ENCODE measurements at regions not wholly inside any gene's neighbourhood (a gene's known extent, or its start where the extent isn't known, plus 50 kb on each side); places are given as distances from the start of the nearest gene placed in this dataset.

DNA sequence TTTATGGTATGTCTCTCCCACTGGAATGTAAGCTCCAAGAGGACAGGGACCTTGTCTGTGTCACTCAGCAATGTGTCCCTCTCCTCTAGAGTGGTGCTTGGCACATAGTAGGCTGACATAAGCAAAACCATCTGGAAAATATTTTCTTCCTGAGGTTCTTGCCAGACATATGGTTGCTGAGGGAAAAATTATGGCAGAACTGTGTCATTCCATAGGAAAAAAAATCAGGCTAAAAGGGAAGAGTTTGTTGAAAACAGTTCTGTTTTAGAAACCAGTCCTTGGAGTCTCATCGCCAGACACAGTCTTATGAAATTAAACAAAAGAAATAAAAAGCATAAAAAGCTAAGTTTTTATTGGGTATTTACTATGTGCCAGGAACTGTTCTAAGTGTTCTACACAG, 60.9 kb downstream of the RTL9 start:
- H3K27ac ChIP-seq = no peak overlapping the region
- TF ChIP-seq, protein P1, sequence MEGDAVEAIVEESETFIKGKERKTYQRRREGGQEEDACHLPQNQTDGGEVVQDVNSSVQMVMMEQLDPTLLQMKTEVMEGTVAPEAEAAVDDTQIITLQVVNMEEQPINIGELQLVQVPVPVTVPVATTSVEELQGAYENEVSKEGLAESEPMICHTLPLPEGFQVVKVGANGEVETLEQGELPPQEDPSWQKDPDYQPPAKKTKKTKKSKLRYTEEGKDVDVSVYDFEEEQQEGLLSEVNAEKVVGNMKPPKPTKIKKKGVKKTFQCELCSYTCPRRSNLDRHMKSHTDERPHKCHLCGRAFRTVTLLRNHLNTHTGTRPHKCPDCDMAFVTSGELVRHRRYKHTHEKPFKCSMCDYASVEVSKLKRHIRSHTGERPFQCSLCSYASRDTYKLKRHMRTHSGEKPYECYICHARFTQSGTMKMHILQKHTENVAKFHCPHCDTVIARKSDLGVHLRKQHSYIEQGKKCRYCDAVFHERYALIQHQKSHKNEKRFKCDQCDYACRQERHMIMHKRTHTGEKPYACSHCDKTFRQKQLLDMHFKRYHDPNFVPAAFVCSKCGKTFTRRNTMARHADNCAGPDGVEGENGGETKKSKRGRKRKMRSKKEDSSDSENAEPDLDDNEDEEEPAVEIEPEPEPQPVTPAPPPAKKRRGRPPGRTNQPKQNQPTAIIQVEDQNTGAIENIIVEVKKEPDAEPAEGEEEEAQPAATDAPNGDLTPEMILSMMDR (IDR thresholded peaks at IDR 0.05) = no peak
- no peaks in the 10 kb centered on the region for H3K36me3 ChIP-seq
- H3K27me3 ChIP-seq = no peaks in the 10 kb centered on the region
- no peaks in the 10 kb centered on the region for H3K9me3 ChIP-seq
- no peak overlapping the region for H3K4me3 ChIP-seq (ENCODE audit: low read depth in 1 of 2, low read length in 1 of 2)
- H3K4me1 ChIP-seq (ENCODE audit: control insufficient read depth in 1 of 2, insufficient read depth in 1 of 2, low read depth in 1 of 2, low read length in 1 of 2) = no peaks in the 10 kb centered on the region

DNA sequence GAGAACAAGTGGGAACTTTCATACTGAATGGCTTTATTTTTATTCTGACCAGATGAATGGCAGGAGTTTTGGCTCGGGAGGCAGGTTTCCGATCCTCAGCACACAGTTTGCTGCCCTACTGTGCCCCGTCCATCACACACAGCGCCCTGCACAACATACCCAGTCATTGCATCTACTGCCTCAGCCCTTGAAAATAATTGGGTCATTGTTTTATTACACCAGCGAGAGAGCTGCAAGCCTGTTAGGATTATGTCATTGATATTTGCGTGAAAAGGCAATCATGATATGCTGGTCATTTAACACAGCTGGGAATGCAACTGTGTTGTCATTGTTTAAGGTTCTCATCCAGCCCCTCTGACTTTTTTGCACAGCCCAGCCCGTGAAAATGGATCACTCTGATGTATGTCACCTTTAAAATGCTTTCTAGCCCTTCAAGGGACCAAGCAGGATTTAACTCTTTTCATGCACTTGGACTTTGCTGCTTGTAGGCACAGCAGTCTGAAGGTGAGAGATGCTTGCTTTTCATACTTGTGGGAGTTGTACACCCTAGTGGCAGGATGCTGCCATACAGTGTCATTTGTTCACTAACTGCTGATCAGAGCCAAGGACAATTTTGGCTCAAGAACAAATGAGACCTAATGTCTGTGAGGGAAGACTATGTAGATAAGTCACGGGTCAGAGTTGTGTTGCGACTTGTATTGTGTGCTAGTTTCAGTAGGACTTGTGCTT, 62.3 kb downstream of the RTL9 start:
- H3K27me3 ChIP-seq = no peaks in the 10 kb centered on the region
- no peaks in the 10 kb centered on the region for H3K4me1 ChIP-seq (ENCODE audit: control insufficient read depth in 1 of 2, insufficient read depth in 1 of 2, low read depth in 1 of 2, low read length in 1 of 2)
- TF ChIP-seq, protein P1 (IDR thresholded peaks at IDR 0.05) = no peak
- no peaks in the 10 kb centered on the region for H3K9me3 ChIP-seq
- H3K36me3 ChIP-seq = no peaks in the 10 kb centered on the region
- H3K27ac ChIP-seq = no peak overlapping the region
- H3K4me3 ChIP-seq (ENCODE audit: low read depth in 1 of 2, low read length in 1 of 2) = no peak overlapping the region

DNA sequence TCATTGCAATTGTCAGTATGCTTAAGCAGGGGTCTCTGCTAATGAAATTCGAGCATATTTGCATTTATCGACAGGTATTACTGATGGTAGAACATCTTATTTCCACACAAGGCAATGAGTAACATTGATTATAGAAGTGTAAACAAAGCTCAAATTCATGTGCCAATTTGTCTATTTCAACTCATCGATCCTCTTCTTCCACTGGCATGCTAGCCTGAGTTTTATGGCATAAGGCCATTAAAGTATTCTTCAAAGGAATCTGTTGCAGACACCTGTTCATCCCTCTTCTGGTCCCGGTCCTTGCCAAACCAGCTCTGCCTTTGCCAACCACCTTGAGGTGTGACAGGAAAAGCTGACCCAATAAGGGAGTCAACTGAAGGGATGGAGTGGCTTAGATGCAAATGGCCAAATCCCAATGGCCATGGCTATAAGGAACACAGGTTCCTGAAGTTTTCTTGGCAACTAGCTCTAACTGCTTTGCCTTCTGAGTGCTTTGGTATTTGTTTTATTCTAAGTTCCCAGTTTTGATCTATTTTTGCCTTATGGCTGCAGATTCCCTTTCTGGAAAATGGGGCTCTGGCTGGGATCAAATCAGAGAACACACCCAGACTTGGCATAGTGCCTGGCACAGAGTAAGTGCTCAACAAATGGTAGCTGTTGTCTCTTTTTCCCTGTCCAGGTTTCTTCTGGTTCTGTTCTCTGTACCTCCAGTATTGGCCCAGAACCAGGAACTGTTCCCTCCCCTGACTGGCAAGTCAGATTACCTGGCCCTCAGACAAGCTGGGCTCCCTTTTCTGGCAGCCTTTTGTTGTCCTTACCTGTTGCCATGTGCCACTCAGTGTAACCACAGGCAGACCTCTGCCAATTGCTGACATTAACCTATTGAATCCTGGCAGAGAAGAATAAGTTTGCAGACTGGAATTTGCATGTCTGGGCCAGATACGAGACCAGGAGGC, 63.1 kb downstream of the RTL9 start:
- no peak overlapping the region for H3K4me3 ChIP-seq (ENCODE audit: low read depth in 1 of 2, low read length in 1 of 2)
- H3K27me3 ChIP-seq = no peaks in the 10 kb centered on the region
- H3K4me1 ChIP-seq (ENCODE audit: control insufficient read depth in 1 of 2, insufficient read depth in 1 of 2, low read depth in 1 of 2, low read length in 1 of 2) = no peaks in the 10 kb centered on the region
- H3K36me3 ChIP-seq = no peaks in the 10 kb centered on the region
- H3K9me3 ChIP-seq = no peaks in the 10 kb centered on the region
- TF ChIP-seq, protein P1 (IDR thresholded peaks at IDR 0.05) = no peak
- no peak overlapping the region for H3K27ac ChIP-seq

DNA sequence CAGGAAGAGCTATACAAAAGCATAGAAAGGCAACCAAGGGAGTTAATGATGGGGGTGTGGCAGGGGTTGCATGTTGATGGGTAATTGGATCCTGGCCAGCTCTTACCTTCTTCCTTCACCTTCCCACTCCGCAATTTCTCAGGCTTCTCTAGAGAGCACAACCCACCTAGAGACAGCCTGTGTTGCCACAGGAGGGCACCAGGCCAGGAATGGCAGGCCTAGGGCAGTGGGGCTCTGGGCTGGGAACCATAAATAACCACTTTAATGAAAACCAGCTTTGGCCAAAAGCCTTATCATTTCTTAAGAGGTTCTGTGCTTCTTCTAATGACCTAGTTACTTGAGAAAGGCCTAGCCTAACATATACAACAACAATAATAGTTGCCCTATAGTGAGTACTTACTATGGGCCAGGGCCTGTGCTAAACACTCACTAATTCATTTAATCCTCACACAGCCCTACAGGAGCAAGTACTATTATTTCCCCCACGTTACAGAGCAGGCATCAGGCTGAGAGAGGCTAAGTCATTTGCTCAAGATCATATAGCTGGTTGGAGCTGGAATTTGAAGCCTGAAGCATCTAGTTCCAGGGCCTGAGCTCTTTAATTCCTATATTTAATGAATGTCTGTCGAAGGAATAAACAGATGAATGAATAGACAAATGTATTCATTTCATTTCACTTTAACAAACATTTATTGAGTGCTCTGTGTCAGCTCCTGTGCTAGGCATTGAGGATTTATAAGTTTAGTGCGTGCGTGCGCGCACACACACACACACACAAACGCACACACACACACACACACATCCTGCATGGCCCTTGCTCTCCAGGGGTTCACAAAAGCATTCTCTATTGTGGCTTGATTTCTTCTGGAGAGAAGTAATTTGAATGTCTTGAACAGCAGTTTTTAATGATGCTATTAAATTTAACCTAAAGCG, 66.8 kb downstream of the RTL9 start:
- Histone ChIP-seq H3K4me3 (ENCODE audit: low read depth in 1 of 2, low read length in 1 of 2) (no peak overlapping the region), H3K36me3 (no peaks in the 10 kb centered on the region), H3K9me3 (no peaks in the 10 kb centered on the region), H3K27ac (no peak overlapping the region), H3K4me1 (ENCODE audit: control insufficient read depth in 1 of 2, insufficient read depth in 1 of 2, low read depth in 1 of 2, low read length in 1 of 2) (no peaks in the 10 kb centered on the region), H3K27me3 (no peaks in the 10 kb centered on the region)
- TF ChIP-seq, protein P1 (IDR thresholded peaks at IDR 0.05) = no peak

DNA sequence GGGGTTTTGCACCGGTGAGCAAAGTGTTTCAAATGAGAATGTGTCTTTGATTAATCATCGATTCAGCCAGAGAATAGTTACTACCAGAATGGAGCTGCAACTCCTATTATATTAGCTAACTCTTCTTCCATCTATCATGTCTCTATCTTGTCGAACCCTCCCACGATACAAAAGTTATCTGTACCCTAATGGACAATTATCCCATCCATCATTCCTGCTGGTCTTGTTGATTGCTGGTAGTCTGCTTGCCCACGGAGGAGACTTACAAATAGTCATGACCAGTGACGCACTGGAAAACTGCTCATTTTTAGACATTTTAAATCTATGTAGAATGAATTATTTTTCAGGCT, 67.5 kb downstream of the RTL9 start:
- Histone ChIP-seq H3K9me3 (no peaks in the 10 kb centered on the region), H3K4me3 (ENCODE audit: low read depth in 1 of 2, low read length in 1 of 2) (no peak overlapping the region), H3K27ac (no peak overlapping the region), H3K36me3 (no peaks in the 10 kb centered on the region), H3K27me3 (no peaks in the 10 kb centered on the region), H3K4me1 (ENCODE audit: control insufficient read depth in 1 of 2, insufficient read depth in 1 of 2, low read depth in 1 of 2, low read length in 1 of 2) (no peaks in the 10 kb centered on the region)
- TF ChIP-seq, protein P1 (IDR thresholded peaks at IDR 0.05) = no peak

Data from neutrophil (primary cell).